GM12878 (cell line): ENCODE measurements at regions not wholly inside any gene's neighbourhood (a gene's known extent, or its start where the extent isn't known, plus 50 kb on each side); places are given as distances from the start of the nearest gene placed in this dataset.

Experiments
- BCL11A ChIP-seq: IDR thresholded peaks from 2 replicates; pipeline ENCODE4 v1.6.1; 2011; ENCODE audit warnings: low read depth, low read length
- KDM1A ChIP-seq: fragments of 200-600 bp; sonication (generic); IDR thresholded peaks from 2 replicates; pipeline ENCODE4 v1.6.1; 2016; ENCODE audit warnings: borderline replicate concordance
- PKNOX1 ChIP-seq: fragments of 450-650 bp; IDR thresholded peaks from 2 replicates; pipeline ENCODE4 v1.6.1; 2016; ENCODE audit warnings: mild to moderate bottlenecking
- POLR2A ChIP-seq: IDR thresholded peaks from 2 replicates; pipeline ENCODE4 v1.6.1; 2011; ENCODE audit warnings: low read depth, mild to moderate bottlenecking, low read length
- RFX5 ChIP-seq: IDR thresholded peaks from 2 replicates; pipeline ENCODE4 v1.6.1; 2011; ENCODE audit warnings: low read depth, low read length, improper control_type of control experiment
- ZNF384 ChIP-seq: IDR thresholded peaks from 2 replicates; pipeline ENCODE4 v1.6.1; 2012; ENCODE audit warnings: low read depth, mild to moderate bottlenecking, low read length, improper control_type of control experiment, borderline replicate concordance
- TF ChIP-seq, protein P1 (sequence below), 3 experiments: IDR thresholded peaks in 2 of 3; conservative IDR thresholded peaks in 1 of 3; 2 replicates each; pipeline ENCODE4 v1.5.1; 2011; ENCODE audit warnings: low read depth in 3 of 3, low read length in 3 of 3, mild to moderate bottlenecking in 3 of 3, control low read depth in 2 of 3, moderate library complexity in 2 of 3, inconsistent platforms in 1 of 3, mixed read lengths in 1 of 3; ENCODE audit not compliant: control insufficient read depth in 2 of 3, insufficient read depth in 1 of 3; ENCODE audit errors: extremely low read depth in 1 of 3
- TF ChIP-seq, protein P2 (sequence below): IDR thresholded peaks from 2 replicates; pipeline ENCODE4 v1.6.1; 2011; ENCODE audit warnings: low read depth, mild to moderate bottlenecking, low read length, moderate library complexity, borderline replicate concordance; ENCODE audit errors: extremely low read depth
- TF ChIP-seq, protein P3 (sequence below): IDR thresholded peaks from 2 replicates; pipeline ENCODE4 v1.6.1; 2012; ENCODE audit warnings: low read length, inconsistent platforms

- TF ChIP-seq, protein P1, sequence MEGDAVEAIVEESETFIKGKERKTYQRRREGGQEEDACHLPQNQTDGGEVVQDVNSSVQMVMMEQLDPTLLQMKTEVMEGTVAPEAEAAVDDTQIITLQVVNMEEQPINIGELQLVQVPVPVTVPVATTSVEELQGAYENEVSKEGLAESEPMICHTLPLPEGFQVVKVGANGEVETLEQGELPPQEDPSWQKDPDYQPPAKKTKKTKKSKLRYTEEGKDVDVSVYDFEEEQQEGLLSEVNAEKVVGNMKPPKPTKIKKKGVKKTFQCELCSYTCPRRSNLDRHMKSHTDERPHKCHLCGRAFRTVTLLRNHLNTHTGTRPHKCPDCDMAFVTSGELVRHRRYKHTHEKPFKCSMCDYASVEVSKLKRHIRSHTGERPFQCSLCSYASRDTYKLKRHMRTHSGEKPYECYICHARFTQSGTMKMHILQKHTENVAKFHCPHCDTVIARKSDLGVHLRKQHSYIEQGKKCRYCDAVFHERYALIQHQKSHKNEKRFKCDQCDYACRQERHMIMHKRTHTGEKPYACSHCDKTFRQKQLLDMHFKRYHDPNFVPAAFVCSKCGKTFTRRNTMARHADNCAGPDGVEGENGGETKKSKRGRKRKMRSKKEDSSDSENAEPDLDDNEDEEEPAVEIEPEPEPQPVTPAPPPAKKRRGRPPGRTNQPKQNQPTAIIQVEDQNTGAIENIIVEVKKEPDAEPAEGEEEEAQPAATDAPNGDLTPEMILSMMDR (IDR thresholded peaks at IDR 0.05 in 2 of 3, conservative IDR thresholded peaks at IDR 0.05 in 1 of 3; ENCODE audit: control insufficient read depth in 2 of 3, extremely low read depth in 1 of 3, insufficient read depth in 1 of 3, low read depth in 3 of 3, low read length in 3 of 3) = no peak
- TF ChIP-seq BCL11A (no peak), ZNF384 (no peak), PKNOX1 (no peak), POLR2A (no peak), RFX5 (no peak), KDM1A (no peak)
- TF ChIP-seq, protein P2, sequence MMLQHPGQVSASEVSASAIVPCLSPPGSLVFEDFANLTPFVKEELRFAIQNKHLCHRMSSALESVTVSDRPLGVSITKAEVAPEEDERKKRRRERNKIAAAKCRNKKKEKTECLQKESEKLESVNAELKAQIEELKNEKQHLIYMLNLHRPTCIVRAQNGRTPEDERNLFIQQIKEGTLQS = no peak
- TF ChIP-seq, protein P3, sequence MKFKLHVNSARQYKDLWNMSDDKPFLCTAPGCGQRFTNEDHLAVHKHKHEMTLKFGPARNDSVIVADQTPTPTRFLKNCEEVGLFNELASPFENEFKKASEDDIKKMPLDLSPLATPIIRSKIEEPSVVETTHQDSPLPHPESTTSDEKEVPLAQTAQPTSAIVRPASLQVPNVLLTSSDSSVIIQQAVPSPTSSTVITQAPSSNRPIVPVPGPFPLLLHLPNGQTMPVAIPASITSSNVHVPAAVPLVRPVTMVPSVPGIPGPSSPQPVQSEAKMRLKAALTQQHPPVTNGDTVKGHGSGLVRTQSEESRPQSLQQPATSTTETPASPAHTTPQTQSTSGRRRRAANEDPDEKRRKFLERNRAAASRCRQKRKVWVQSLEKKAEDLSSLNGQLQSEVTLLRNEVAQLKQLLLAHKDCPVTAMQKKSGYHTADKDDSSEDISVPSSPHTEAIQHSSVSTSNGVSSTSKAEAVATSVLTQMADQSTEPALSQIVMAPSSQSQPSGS = no peak
These were observed 574.7 kb downstream of the KCNJ18 start for GRCh38 chr17:22267019-22267418.
